Colonic mucosa (tissue), 4 donors: ENCODE measurements at regions not wholly inside any gene's neighbourhood (a gene's known extent, or its start where the extent isn't known, plus 50 kb on each side); places are given as distances from the start of the nearest gene placed in this dataset.
A peak's percentile ranks its signal among the peaks of the same experiment; 100 is the strongest.
"Not testable (repeated sequence)": the region's sequence is repeated elsewhere in the genome, so short reads cannot be mapped to it uniquely, and the experiment has no call there.

ENCODE experiments used
- DNase-seq: peaks from one replicate; pipeline ENCODE4 v3.0.0-alpha.2; 2020
- H3K27ac ChIP-seq: fragments of 200-600 bp; one replicate; pipeline ENCODE4 v1.8.0; 2021
- H3K27me3 ChIP-seq: fragments of 200-600 bp; one replicate; pipeline ENCODE4 v1.8.0; 2021
- H3K36me3 ChIP-seq: fragments of 200-600 bp; one replicate; pipeline ENCODE4 v1.8.0; 2021
- H3K4me1 ChIP-seq: fragments of 200-600 bp; one replicate; pipeline ENCODE4 v1.8.0; 2021; ENCODE audit warnings: mild to moderate bottlenecking
- H3K4me3 ChIP-seq: fragments of 200-600 bp; one replicate; pipeline ENCODE4 v1.8.0; 2021
- H3K9ac ChIP-seq, 2 donors: one replicate each; pipeline ENCODE4 v1.7.0; 2013; ENCODE audit warnings: control low read depth in 2 of 2, low read depth in 2 of 2, low read length in 2 of 2
- H3K9me3 ChIP-seq: fragments of 200-600 bp; one replicate; pipeline ENCODE4 v1.8.0; 2021
- CTCF ChIP-seq: fragments of 200-600 bp; IDR thresholded peaks from one replicate; pipeline ENCODE4 v1.8.0; 2022; ENCODE audit warnings: antibody characterized with exemption, mild to moderate bottlenecking
- intact Hi-C: fragments of 100-400 bp; cut with DNase I; formaldehyde crosslinking; loops from one replicate; pipeline ENCODE4 v1.14.1; 2022
- donor health status: healthy.
- donor health status: DM: no; HTN: no; CAD: no.
- donor health status: DM: no; HTN: no; CAD: no.

- Histone ChIP-seq H3K4me1 (no peaks in the 10 kb centered on the region), H3K4me3 (no peak overlapping the region), H3K27me3 (no peaks in the 10 kb centered on the region), H3K9me3 (no peaks in the 10 kb centered on the region), H3K27ac (no peak overlapping the region), H3K36me3 (no peaks in the 10 kb centered on the region), H3K9ac (no peak overlapping the region)
- DNase-seq = peak; percentile 21
- TF ChIP-seq CTCF = no peak
- intact Hi-C loops = no loop called here
These were observed 190.6 kb downstream of the SHQ1 start for GRCh38 chr3:72657666-72658065.

GRCh38 chr3:72655723-72656122 lies 192.5 kb downstream of the SHQ1 start:
- no peaks in the 10 kb centered on the region for H3K36me3 ChIP-seq
- no peak overlapping the region for H3K4me3 ChIP-seq
- no peaks in the 10 kb centered on the region for H3K9me3 ChIP-seq
- TF ChIP-seq CTCF = no peak
- no peak overlapping the region for H3K9ac ChIP-seq
- no peaks in the 10 kb centered on the region for H3K27me3 ChIP-seq
- no peak overlapping the region for H3K27ac ChIP-seq
- intact Hi-C loops = no loop called here
- H3K4me1 ChIP-seq = no peaks in the 10 kb centered on the region
- DNase-seq = no peak

DNA sequence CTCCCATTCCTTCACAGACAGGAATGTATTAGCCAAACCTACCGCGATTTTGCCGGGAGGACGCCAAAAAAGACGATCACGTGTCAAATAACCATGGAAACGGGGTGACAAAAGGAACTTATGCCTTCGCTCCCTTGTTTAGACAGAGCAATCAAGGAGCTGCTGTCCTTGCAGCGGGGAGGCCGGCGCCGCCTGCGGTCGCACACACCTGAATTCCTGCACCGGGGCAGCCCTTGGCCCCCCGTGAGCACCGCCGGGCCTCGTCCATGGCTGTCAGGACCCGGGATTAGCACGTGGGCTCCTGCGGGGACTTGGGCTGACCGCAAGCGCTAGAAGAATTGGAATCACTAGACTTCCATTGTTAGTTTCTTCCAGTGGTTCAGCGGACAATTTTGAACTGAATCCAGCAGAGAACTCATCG lies 193.1 kb downstream of the SHQ1 start:
- no peaks in the 10 kb centered on the region for H3K9me3 ChIP-seq
- no peak overlapping the region for H3K27ac ChIP-seq
- H3K4me1 ChIP-seq = no peaks in the 10 kb centered on the region
- H3K36me3 ChIP-seq = no peaks in the 10 kb centered on the region
- no peak for TF ChIP-seq CTCF
- DNase-seq = no peak
- intact Hi-C loops = no loop called here
- H3K27me3 ChIP-seq = no peaks in the 10 kb centered on the region
- no peak overlapping the region for H3K4me3 ChIP-seq
- H3K9ac ChIP-seq = no peak overlapping the region

GRCh38 chr3:72652395-72652794 lies 195.8 kb downstream of the SHQ1 start:
- no peaks in the 10 kb centered on the region for H3K4me1 ChIP-seq
- intact Hi-C loops = no loop called here
- H3K9me3 ChIP-seq = no peaks in the 10 kb centered on the region
- no peaks in the 10 kb centered on the region for H3K36me3 ChIP-seq
- no peak overlapping the region for H3K27ac ChIP-seq
- H3K4me3 ChIP-seq = no peak overlapping the region
- TF ChIP-seq CTCF = no peak
- no peak for DNase-seq
- H3K9ac ChIP-seq = no peak overlapping the region
- no peaks in the 10 kb centered on the region for H3K27me3 ChIP-seq

- Histone ChIP-seq H3K4me3 (no peak overlapping the region), H3K9me3 (no peaks in the 10 kb centered on the region), H3K9ac (no peak overlapping the region), H3K27me3 (no peaks in the 10 kb centered on the region), H3K27ac (no peak overlapping the region), H3K4me1 (no peaks in the 10 kb centered on the region), H3K36me3 (no peaks in the 10 kb centered on the region)
- intact Hi-C loops = no loop called here
- no peak for DNase-seq
- TF ChIP-seq CTCF = no peak
These were observed 196.7 kb downstream of the SHQ1 start for GRCh38 chr3:72651498-72651897.

GRCh38 chr3:72646263-72646662 lies 202.0 kb downstream of the SHQ1 start:
- Histone ChIP-seq H3K9ac (no peak overlapping the region), H3K36me3 (no peaks in the 10 kb centered on the region), H3K4me1 (no peaks in the 10 kb centered on the region), H3K27ac (no peak overlapping the region), H3K27me3 (no peaks in the 10 kb centered on the region), H3K9me3 (no peaks in the 10 kb centered on the region), H3K4me3 (no peak overlapping the region)
- TF ChIP-seq CTCF = no peak
- DNase-seq = no peak
- intact Hi-C loops = no loop called here

- DNase-seq, H3K9me3 ChIP-seq, H3K27me3 ChIP-seq, H3K9ac ChIP-seq, H3K36me3 ChIP-seq, H3K4me3 ChIP-seq, H3K27ac ChIP-seq, H3K4me1 ChIP-seq, intact Hi-C loops: not testable (repeated sequence)
These were observed 204.6 kb downstream of the SHQ1 start for GRCh38 chr3:72643635-72644034.
